HTR-8/SVneo (cell line): ENCODE measurements at regions not wholly inside any gene's neighbourhood (a gene's known extent, or its start where the extent isn't known, plus 50 kb on each side); places are given as distances from the start of the nearest gene placed in this dataset.
"Not testable (repeated sequence)": the region's sequence is repeated elsewhere in the genome, so short reads cannot be mapped to it uniquely, and the experiment has no call there.

Source experiments
- DNase-seq: peaks from one replicate; pipeline ENCODE4 v3.0.0; 2011; ENCODE audit warnings: low spot score, mixed read lengths; ENCODE audit not compliant: insufficient read length
- FAIRE-seq: peaks from 2 replicates; lab custom pipeline; 2011; peaks lifted over from hg19 to GRCh38; lab: Jason Lieb, UNC

GRCh38 chr7:159335181-159335926, 190.7 kb upstream of the VIPR2 start:
- DNase-seq, FAIRE-seq: not testable (repeated sequence)

GRCh38 chr7:159332854-159333479, 188.3 kb upstream of the VIPR2 start:
- not testable (repeated sequence) for FAIRE-seq, DNase-seq

- FAIRE-seq (no peak), DNase-seq (no peak)
Observed at GRCh38 chr7:159331462-159331861, 186.8 kb upstream of the VIPR2 start.

- DNase-seq: no peak
- FAIRE-seq: no peak
Observed at GRCh38 chr7:159329818-159330378, 185.2 kb upstream of the VIPR2 start.

GRCh38 chr7:159328096-159328495, 183.4 kb upstream of the VIPR2 start:
- no peak for DNase-seq
- no peak for FAIRE-seq

GRCh38 chr7:159323359-159323758, 178.7 kb upstream of the VIPR2 start:
- FAIRE-seq: no peak
- DNase-seq: no peak

- DNase-seq (no peak), FAIRE-seq (no peak)
Observed at GRCh38 chr7:159321278-159321677, 176.6 kb upstream of the VIPR2 start.

- FAIRE-seq: no peak
- no peak for DNase-seq
Observed at GRCh38 chr7:159318682-159319351, 174.2 kb upstream of the VIPR2 start.

- FAIRE-seq (no peak), DNase-seq (no peak)
Observed at GRCh38 chr7:159317294-159317693, 172.6 kb upstream of the VIPR2 start.

- DNase-seq (no peak), FAIRE-seq (no peak)
Observed at GRCh38 chr7:159311172-159311494, 166.5 kb upstream of the VIPR2 start.

- no peak for DNase-seq
- no peak for FAIRE-seq
Observed at GRCh38 chr7:159310457-159311171, 165.9 kb upstream of the VIPR2 start.

GRCh38 chr7:159309214-159309613, 164.5 kb upstream of the VIPR2 start:
- not testable (repeated sequence) for FAIRE-seq, DNase-seq

- no peak for FAIRE-seq
- DNase-seq: no peak
Observed at GRCh38 chr7:159306012-159306411, 161.3 kb upstream of the VIPR2 start.

GRCh38 chr7:159305185-159305584, 160.5 kb upstream of the VIPR2 start:
- not testable (repeated sequence) for DNase-seq, FAIRE-seq

GRCh38 chr7:159303510-159303909, 158.8 kb upstream of the VIPR2 start:
- not testable (repeated sequence) for DNase-seq, FAIRE-seq

GRCh38 chr7:159296093-159296681, 151.5 kb upstream of the VIPR2 start:
- DNase-seq (no peak), FAIRE-seq (no peak)

GRCh38 chr7:159286487-159286886, 141.8 kb upstream of the VIPR2 start:
- not testable (repeated sequence) for DNase-seq, FAIRE-seq

GRCh38 chr7:159281573-159281972, 136.9 kb upstream of the VIPR2 start:
- DNase-seq (no peak), FAIRE-seq (no peak)

GRCh38 chr7:159280008-159280407, 135.3 kb upstream of the VIPR2 start:
- FAIRE-seq: no peak

GRCh38 chr7:159272739-159273138, 128.1 kb upstream of the VIPR2 start:
- DNase-seq: no peak
- FAIRE-seq: no peak

More at GRCh38 chr7:159280008-159280407, 135.3 kb upstream of the VIPR2 start:
- DNase-seq: no peak
